Right ventricle myocardium inferior (tissue), 1 donor: ENCODE measurements at regions not wholly inside any gene's neighbourhood (a gene's known extent, or its start where the extent isn't known, plus 50 kb on each side); places are given as distances from the start of the nearest gene placed in this dataset.
"Not testable (repeated sequence)": the region's sequence is repeated elsewhere in the genome, so short reads cannot be mapped to it uniquely, and the experiment has no call there.

ENCODE experiments used
- ATAC-seq: fragments of 200-7000 bp; cut with Tn5 transposase; one replicate; pipeline ENCODE4 v1.9.1; 2020; ENCODE audit warnings: mild to moderate bottlenecking, moderate library complexity
- DNase-seq: peaks from one replicate; pipeline ENCODE4 v3.0.0; 2021; ENCODE audit errors: missing footprints
- intact Hi-C: fragments of 100-400 bp; cut with DNase I; formaldehyde crosslinking; loops from one replicate; pipeline ENCODE4 v1.11.0; 2022
- donor health status: DM: no; HTN: yes; CAD: no; lungs with severe emphysema.

- ATAC-seq = no peak
- DNase-seq = no peak
Observed at GRCh38 chr5:23451156-23451555, 56.3 kb upstream of the PRDM9 start.

DNA sequence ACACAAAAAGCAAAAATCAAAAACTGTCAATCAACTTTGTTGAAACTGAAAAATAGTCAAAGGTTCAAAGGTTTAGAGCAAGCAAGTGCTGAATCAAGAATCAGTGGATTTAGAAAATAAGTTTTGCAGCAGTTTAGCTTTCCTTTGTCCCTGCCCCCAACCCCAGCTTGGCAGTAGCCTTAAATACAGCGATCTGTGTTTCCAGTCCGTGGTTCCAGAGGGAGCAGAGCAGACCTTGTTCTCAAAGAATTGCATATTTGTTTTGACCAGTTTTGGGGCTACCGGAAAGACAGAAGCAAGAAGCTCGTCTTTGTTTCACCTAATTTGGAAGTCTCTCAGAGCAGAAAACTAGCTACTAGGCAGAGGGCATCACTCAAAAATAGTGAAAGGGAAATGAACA is 57.2 kb upstream of the PRDM9 start:
- no peak for ATAC-seq

More at GRCh38 chr5:23451156-23451555, 56.3 kb upstream of the PRDM9 start:
- intact Hi-C loops = no loop called here

DNA sequence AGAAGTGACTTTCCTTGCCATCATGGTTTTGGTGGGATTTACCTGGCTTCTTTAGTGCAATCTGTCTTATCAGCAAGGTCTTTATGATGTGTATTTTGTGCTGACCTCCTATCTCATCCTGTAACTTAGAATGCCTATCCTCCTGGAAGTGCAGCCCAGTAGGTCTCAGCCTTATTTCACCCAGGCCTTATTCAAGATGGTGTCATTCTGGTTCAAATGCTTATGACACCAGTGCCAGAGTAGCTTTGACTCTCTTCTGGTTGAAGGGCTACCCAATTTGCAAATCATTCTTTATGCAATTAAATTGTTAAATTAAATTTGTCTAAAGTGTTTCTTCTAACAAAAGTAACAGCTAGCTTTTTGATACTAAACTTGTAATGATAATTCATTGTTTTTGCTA is 58.8 kb upstream of the PRDM9 start:
- intact Hi-C loops = no loop called here
- ATAC-seq (no peak), DNase-seq (no peak)

More for the DNA sequence above, 57.2 kb upstream of the PRDM9 start:
- intact Hi-C loops = no loop called here
- no peak for DNase-seq

DNA sequence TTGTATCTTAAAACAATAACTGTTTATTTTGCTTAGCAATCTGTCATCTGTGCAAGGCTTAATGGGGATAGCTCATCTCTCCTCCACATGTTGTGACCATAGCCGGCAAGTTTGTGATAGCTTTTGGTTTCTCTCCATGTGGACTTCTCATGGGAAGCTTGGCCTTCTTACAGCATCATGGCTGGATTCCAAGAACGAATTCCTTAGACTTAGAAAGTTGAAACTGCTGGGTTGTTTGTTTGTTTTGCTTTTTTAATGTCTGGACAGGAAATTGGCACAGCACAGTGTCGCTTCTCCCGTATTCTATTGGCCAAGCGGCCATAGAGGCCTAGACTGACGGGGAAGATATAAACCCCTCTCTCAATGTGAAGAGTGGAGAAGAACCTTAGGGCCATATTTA is 61.0 kb upstream of the PRDM9 start:
- intact Hi-C loops = no loop called here
- ATAC-seq = peak; percentile 76
- DNase-seq = no peak

DNA sequence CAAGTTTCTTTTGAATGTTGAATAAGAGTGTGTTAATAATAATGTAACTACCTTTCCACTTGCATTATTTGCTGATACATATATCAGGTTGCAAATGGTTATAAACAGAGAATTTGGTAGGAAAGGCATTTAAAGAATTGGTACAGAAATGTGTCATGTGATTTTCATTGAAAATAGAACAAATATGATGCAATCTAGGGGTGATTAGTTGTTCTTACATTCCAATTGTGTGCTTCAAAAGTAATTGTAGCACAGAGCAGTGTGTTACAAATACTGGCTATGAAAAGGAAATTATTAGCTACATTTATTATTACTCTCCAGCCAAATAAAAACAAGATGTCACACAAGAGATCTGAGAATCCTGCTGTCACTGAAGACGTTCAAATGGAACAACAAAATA is 61.8 kb upstream of the PRDM9 start:
- no peak for ATAC-seq
- intact Hi-C loops = no loop called here

GRCh38 chr5:23440703-23441102 is 66.7 kb upstream of the PRDM9 start:
- ATAC-seq = no peak
- intact Hi-C loops = no loop called here

More for the DNA sequence above, 61.8 kb upstream of the PRDM9 start:
- no peak for DNase-seq

DNA sequence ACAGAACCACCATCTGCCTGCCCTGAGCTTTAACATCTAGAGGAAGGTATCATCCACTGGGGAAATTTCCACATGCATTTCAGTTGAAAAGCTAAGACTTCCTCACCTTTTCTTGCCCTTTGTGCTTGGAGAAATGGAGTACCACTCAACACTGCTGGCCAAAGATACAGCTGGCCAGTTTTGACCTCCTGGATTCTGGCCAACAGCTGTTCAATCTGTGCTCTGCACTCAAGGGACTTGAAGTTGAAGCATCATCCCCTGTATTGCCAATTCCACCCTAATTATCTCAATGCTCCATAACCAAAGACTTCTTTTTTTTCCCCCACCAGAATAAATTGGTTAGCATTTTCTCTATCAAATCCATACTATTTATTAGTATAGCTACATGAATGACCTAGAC is 70.4 kb upstream of the PRDM9 start:
- intact Hi-C loops = no loop called here

More at GRCh38 chr5:23440703-23441102, 66.7 kb upstream of the PRDM9 start:
- no peak for DNase-seq

DNA sequence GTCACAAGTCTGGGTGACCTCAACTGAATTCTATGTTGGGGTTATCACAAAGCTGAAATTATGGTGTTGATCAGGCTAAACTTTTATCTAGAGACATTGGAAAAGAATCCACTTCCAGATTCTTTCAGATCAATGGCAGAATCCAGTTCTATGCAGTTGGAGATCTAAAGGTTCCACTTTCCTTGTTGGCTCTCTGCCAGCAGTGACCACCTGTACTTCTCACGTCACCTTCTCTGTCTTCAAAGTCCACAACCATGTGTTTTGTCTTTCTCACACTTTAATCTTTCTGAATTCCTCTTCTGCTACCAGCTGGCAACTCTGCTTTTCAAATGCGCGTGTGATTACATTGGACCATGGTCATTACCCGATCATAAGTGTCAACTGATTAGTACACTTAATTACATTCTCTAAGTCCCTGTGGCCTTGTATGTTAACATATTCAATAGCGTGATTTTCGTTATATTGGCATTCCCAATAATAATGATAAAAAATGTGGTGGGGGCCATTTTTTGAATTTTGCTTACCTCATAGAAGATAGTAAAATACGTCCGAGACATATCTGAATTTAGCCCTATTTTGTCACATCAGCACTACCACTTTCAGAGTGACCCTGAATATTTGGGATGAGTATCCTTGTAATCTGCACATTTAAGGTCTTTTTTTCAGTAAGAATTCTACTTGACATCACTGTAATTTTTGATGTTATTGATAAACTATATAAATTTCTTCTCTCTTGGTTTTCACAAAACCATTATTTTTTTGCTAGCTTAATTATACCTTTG is 73.7 kb upstream of the PRDM9 start:
- ATAC-seq (no peak), DNase-seq (no peak)
- intact Hi-C loops = no loop called here

More for the DNA sequence above, 70.4 kb upstream of the PRDM9 start:
- no peak for ATAC-seq
- no peak for DNase-seq

DNA sequence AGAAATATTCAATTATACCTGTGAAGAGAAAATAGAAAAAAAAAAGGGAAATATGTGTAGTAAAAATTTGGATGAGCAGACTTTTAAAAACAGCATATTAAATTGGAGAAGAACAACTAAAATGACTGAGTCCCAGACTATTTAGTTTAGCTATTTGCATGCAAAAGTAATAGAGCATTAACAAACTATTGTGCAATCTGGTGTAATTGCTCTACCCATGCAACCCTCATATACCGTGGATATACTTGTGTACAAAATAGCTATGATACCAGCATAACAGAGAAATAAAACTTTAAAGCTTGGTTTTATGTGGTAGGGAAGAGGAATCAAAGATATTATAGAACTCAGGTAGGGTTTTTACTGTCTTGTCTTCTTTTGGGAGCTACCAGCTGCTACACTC is 78.7 kb upstream of the PRDM9 start:
- intact Hi-C loops = no loop called here
- no peak for DNase-seq
- ATAC-seq = no peak

- intact Hi-C loops, DNase-seq, ATAC-seq: not testable (repeated sequence)
Observed at GRCh38 chr5:23420214-23420613, 87.2 kb upstream of the PRDM9 start.

DNA sequence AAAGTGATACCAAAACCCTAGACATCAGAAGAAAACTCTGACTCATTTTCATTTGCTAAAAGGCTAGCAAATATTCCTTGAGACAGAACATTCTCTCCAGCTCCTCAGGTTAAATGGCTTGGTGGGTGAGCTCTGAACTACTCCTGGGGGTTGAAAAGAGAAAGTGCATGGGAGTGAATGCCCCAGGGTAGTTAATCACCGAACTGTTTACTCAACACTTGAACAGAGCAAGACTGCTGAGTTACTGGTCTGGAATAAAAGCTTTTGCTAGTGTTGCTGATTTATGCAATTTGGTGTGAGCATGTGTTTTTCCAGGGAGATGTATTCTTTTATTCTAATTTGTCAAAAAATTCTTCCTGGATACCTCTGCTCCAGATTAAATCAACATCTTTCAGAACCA is 88.3 kb upstream of the PRDM9 start:
- no peak for ATAC-seq
- intact Hi-C loops = no loop called here

DNA sequence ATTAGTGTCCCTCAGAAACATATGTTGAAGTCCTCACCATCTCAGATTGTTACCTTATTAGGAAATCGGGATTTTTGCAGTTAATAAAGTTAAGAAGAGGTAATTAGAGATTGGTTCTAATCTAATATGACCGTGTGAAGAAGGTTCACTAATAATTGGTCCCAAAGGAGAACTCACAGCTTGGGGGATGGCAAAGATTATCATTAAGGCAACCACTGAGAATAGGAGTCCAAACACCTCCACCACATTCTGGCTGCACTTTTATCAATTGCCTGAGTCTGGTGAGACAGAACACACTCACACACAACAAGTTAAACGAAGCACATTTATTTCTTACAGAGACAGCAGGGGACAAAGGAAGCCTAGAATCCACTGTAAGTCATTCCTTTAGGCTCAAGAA is 94.9 kb upstream of the PRDM9 start:
- intact Hi-C loops = no loop called here
- ATAC-seq (no peak), DNase-seq (no peak)

More for the DNA sequence above, 88.3 kb upstream of the PRDM9 start:
- DNase-seq = no peak

- DNase-seq = no peak
- no peak for ATAC-seq
- intact Hi-C loops = no loop called here
Observed at GRCh38 chr5:23411994-23412393, 95.4 kb upstream of the PRDM9 start.

- DNase-seq (no peak), ATAC-seq (no peak)
- intact Hi-C loops = no loop called here
Observed at GRCh38 chr5:23411200-23411599, 96.2 kb upstream of the PRDM9 start.

DNA sequence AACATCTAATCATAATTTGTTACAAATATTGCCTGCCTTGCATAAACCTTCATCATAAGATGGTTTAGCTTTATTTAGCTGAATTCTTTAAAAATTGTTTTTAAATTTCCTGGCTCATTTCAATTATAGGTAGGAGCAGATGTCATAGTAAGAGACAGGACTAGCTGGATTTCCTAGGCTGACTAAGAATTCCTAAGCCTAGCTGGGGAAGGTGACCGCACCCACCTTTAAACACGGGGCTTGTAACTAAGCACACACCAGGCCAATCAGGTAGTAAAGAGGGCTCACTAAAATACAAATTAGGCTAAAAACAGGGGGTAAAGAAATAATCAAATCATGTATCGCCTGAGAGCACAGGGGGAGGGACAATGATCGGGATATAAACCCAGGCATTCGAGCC is 96.6 kb upstream of the PRDM9 start:
- DNase-seq, ATAC-seq, intact Hi-C loops: not testable (repeated sequence)

DNA sequence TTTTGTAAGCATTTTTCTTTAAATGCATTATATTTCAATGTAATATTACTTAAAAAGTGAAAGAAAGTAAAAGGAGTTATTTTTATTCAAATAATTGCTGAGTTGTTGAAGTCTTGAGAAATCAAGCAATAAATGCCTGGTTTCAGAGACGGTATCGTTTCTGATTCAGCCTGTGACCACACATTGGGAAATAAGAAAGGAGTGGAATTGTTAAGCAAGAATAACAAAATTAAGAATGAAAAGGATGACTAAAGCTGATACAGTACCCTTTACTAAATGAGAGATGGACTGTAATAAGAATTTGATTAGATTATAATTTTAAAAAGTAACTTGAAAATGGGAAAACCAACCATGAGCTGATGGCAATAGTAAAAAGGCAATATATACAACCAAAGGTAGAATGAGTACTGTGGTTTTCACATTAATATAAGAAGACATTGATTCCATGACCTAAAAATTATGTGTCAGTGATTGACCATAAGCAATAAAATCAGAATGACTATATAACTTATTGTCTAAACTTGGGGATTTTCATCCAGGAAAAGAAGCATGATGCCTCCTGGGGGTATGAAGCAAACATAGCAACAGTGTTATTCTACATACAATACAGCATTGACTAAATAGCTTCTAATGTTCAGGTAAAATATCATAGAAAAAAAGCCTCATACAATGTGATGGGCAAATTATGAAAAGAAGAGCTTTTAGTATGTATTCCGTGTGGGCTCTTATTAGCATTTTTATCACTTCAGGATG is 101.9 kb upstream of the PRDM9 start:
- DNase-seq = no peak
- intact Hi-C loops = no loop called here
- ATAC-seq = no peak

DNA sequence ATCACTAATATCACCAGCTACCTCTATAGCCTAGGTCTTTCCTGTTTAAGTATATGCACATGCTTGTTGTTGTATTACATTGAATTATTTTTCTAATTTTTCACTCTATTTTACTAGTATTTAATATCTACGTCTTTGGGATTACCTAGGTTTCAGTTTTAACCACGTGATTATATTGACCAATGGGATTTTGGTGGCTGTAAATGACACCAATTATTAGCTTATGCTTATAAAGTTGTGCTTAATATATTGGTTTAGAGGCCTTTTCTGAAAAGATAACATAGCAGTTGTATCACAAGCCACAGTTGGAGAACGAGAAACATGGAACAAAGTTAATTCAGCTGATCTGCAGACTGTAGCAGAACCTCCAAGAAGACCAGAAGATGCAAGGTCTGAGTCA is 104.8 kb upstream of the PRDM9 start:
- no peak for DNase-seq
- no peak for ATAC-seq
- intact Hi-C loops = no loop called here

DNA sequence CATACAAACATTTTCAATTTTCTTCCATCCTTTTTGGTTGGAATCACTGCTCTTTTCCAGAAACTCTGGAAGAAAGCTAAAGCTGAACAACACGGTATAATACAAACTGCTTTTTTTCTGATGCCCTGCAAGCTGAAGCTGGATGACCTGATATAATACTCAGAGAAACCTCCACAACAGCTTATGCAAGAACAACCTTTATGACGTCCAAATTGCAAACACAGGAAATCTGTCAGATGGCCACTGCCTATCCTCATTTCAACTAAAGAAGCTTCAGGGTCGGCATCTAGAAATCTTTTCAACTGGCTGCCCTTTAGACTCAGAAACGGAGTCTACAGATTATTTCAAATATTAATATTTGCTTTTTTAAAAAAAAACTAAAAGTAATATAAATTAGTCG is 106.5 kb upstream of the PRDM9 start:
- ATAC-seq = no peak
- intact Hi-C loops = no loop called here
- DNase-seq = no peak

- ATAC-seq (no peak), DNase-seq (no peak)
- intact Hi-C loops = no loop called here
Observed at GRCh38 chr5:23396346-23396745, 111.1 kb upstream of the PRDM9 start.
